Keratinocyte (primary cell): ENCODE measurements at regions not wholly inside any gene's neighbourhood (a gene's known extent, or its start where the extent isn't known, plus 50 kb on each side); places are given as distances from the start of the nearest gene placed in this dataset.

Source experiments
- EZH2 ChIP-seq: IDR thresholded peaks from one replicate; pipeline ENCODE4 v1.6.1; 2012; ENCODE audit warnings: inconsistent platforms, mild to moderate bottlenecking, low read length, moderate library complexity
- TF ChIP-seq, protein P1 (sequence below), 3 experiments: IDR thresholded peaks in 1 of 3; conservative IDR thresholded peaks in 1 of 3; optimal IDR thresholded peaks in 1 of 3; 2 replicates in 2 of 3; 3 replicates in 1 of 3; pipeline versions ENCODE3 to v1.5.1; 2011; ENCODE audit warnings: low read length in 3 of 3, mild to moderate bottlenecking in 3 of 3, moderate library complexity in 2 of 3, control low read depth in 1 of 3, inconsistent platforms in 1 of 3; ENCODE audit not compliant: insufficient read depth in 2 of 3; ENCODE audit errors: extremely low read depth in 1 of 3

DNA sequence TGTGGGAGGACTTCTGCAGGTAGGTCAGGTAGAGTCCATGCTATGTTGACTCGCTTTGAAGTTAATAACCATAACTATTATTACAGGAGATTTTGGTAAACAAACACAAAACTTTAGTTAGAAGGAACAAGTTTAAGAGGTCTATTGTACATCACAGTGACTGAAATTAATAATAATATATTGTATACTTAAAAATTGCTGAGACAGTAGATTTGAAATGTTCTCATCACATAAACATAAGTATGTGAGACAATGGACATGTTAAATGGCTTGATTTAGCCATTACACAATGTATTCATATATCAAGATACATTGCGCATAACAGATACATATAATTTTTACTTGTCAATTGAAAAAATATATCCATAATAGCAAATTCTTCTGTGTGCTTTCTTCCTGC lies 91.4 kb upstream of the CD53 start:
- TF ChIP-seq, protein P1, sequence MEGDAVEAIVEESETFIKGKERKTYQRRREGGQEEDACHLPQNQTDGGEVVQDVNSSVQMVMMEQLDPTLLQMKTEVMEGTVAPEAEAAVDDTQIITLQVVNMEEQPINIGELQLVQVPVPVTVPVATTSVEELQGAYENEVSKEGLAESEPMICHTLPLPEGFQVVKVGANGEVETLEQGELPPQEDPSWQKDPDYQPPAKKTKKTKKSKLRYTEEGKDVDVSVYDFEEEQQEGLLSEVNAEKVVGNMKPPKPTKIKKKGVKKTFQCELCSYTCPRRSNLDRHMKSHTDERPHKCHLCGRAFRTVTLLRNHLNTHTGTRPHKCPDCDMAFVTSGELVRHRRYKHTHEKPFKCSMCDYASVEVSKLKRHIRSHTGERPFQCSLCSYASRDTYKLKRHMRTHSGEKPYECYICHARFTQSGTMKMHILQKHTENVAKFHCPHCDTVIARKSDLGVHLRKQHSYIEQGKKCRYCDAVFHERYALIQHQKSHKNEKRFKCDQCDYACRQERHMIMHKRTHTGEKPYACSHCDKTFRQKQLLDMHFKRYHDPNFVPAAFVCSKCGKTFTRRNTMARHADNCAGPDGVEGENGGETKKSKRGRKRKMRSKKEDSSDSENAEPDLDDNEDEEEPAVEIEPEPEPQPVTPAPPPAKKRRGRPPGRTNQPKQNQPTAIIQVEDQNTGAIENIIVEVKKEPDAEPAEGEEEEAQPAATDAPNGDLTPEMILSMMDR (optimal IDR thresholded peaks at IDR 0.05 in 1 of 3, IDR thresholded peaks at IDR 0.05 in 1 of 3, conservative IDR thresholded peaks at IDR 0.05 in 1 of 3; ENCODE audit: extremely low read depth in 1 of 3, insufficient read depth in 2 of 3, low read length in 3 of 3), result no peak
- no peak for TF ChIP-seq EZH2
